HG03565 (cell line): ENCODE measurements at regions not wholly inside any gene's neighbourhood (a gene's known extent, or its start where the extent isn't known, plus 50 kb on each side); places are given as distances from the start of the nearest gene placed in this dataset.
"Not testable (repeated sequence)": the region's sequence is repeated elsewhere in the genome, so short reads cannot be mapped to it uniquely, and the experiment has no call there.

Experiments
- ATAC-seq: cut with Tn5 transposase; IDR thresholded peaks from one replicate; pipeline ENCODE4 v1.9.1; 2021; ENCODE audit warnings: mild to moderate bottlenecking, moderate library complexity; ENCODE audit not compliant: unreplicated experiment

DNA sequence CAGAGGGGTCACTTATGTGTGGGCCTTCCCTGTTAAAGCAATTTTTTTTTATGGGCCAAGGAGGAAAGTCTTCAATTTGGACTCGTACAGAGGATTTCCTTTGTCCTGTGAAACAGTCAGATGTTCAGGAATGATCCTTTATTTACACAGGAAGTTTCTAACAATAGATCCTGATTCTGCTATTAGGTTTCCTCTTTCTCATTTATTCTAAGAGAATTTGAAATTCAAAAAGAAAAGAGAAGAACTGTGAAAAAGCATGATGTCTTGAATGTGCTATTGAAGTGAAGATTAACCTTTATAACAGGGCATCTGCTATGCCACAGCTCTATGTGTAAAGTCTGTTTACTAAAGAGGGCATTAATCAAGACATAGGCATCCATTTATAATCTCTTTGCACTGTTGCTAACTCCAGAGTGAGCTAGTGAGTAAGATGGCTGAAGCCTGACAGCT is 105.3 kb upstream of the FAM98A start:
- no peak for ATAC-seq

DNA sequence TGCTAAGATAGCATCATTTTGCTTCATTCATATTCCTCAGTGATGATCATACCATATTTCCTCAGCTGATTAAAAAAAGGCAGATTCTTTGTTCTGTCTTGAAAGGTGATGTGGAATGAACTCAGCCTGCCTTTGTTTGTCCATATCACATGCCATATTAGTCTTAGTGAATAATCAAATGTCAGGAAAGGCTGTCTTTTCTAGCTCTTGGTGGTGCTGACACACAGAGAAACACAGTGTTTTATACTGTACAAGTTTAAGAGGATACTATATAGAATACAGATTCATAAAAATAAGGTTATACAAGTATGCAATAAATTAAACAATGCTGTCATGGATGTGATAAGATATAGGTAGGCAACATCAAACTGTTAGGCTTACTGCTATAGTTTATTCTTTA is 97.1 kb upstream of the FAM98A start:
- ATAC-seq: no peak

DNA sequence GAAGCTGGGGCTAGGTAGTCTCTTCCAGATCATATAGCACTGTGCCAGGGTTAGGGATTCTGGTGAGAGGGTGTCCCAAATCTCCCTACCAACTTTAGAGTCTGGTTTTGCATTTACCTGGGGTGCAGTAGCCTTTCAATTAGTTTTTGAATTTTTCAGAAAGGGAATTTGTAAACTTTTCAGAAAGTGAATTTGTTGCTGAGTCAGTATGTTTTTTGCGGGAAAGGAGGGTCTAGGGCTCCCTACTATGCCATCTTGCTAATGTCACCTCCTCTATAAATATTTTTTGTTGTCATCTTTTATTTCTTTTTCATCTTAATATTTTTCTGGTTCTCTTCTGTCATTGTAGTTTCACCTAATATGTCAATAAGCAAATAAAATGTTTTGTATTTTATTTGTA is 95.8 kb upstream of the FAM98A start:
- ATAC-seq: no peak

DNA sequence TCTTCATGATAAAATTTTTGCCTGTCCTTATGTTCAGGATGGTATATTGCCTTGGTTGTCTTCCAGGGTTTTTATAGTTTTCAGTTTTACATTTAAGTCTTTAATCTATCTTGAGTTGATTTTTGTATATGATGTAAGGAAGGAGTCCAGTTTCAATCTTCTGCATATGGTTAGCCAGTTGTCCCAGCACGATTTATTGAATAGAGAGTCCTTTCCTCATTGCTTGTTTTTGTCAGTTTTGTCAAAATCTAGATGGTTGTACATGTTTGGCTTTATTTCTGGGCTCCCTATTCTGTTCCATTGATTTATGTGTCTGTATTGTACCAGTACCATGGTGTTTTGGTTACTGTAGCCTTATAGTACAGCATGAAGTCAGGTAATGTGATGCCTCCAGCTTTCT is 91.6 kb upstream of the FAM98A start:
- not testable (repeated sequence) for ATAC-seq

DNA sequence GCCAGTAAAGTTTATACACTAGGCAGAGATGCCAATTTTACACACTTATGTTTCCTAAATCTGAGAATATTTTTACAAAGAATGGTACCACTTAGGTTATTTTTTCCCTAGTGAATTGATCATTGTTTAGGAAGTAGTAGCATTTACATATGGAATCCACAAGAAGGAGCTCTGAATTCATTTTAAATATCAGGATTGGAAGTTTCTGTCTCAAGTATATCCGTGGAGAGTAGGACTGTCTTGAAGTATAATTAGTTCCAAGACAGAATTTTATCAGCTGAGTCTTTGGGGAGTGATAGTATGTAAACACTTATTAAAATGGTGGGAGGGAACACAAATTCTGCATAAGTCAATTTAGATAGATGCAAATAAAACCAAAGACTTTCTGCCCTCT is 82.3 kb upstream of the FAM98A start:
- no peak for ATAC-seq

DNA sequence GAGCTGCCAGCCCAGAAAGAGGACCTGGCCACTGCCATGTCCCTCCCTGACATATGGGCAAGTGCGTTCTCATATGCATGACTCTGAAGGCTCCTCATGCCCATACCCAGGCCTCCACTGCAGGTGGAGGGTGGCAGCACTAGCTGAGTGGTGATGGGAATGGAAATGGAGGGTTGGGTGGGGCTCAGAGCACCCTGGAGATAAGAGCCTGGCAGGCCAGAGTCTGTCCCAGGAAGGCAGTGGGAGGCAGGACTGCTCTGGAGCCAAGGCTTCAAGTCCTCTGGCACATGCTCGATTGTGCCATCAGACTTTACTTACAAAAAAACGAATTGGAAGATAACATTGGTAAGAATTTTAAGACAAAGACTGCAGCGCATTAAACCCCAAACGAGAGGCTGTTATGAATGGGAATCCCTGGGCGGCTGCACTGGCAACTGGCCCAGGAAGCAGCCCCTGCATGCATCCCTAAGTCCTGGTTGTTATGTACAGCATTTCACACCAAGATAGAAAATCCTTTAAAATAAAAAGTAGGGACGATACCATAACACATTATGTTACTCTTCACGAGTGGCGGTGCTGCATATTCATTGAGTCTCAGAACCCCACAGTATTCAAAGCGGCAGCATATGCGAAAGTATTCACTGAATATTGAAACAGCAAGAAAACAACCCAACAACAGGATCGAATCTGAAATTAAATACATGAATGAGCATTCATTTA is 81.7 kb upstream of the FAM98A start:
- no peak for ATAC-seq

DNA sequence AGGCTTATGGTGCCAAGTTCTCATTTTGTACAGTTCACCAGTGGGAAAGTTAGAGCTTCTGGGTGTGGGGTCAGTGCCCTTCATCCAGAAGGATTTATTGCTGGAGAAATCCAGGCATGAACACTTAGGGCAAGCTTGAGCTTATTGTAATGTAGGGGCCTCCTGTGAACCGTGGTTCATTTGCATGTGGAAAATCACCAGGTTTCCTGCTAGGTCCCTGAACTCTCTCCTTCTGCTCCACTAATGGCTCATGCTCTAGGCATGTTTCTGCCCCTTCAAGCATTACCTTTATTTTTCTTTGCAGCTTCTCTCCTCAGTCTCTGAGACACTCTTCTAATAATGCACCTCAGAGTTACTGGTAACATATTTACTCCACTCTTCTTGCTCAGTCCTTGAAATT is 79.3 kb upstream of the FAM98A start:
- ATAC-seq: no peak

DNA sequence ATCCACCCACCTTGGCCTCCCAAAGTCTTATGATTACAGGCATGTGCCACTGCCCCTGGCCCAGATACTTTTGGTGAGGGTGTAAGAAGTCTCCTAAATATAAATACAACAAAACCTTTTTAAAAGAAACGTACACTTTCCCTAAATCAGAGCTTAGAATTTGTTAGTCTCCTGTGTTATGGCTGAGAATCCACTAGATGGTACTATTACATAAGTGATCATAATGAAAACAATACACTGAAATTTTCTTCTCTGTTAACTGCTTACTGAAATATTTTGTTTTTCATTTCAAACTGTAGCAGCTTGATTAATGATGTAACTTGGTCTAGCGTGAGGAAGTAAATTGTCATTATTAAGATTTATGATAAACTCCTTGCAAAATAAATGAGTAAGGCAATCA is 74.8 kb upstream of the FAM98A start:
- no peak for ATAC-seq

DNA sequence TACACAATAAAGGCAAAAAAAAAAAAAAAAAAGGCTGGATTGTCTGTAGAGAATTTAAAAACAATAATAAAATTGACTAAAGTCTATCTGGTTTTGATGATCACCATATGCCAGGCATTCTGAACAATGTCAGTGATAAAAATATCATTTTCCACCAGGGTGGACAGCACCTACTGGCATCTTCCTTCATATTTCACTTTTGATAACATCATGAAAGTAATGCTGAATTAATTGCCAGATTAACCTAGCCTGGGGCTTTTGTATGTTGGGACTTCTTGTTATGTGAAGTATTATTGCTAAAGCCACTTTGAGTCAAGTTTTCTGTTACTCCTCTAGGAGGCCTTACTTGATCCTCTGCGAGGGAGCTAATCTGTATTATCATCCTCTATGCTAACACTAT is 73.8 kb upstream of the FAM98A start:
- ATAC-seq: no peak

DNA sequence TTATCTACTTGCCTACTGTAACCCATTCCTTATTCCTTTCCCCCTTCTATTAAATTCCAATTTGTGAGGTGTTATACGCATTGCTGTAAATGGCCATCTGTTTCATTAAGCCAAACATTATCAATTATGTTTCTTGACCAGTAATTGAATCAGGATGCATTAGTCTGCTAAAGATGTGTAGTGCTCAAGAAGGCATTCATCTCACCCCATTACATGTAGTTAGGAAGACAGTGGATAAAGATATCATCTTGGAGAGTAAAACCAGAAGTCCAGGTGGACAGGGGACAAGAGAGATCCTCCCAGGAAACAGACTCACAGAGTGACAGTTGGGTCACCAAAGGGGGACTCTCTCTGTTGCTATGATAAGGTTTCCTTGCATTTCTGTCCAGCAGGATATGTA is 73.3 kb upstream of the FAM98A start:
- ATAC-seq: no peak

DNA sequence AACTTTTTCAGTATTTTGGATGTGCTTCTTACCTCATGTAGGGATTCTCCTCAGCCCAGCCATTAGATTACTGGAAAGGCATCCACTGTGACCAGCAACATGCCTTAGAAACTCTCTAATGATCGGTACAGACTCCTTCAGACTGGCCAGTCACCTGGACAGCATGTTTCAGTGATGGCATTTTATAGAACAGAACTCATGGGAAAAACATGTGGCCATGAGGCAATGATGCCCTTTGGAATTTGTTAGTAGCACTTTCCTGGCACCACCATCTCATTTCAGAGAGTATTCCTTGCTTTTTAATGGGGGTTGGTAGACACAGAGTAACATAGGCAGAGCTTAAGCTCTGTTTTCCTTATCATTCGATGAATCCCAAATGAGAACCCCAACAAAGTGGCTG is 72.1 kb upstream of the FAM98A start:
- no peak for ATAC-seq

DNA sequence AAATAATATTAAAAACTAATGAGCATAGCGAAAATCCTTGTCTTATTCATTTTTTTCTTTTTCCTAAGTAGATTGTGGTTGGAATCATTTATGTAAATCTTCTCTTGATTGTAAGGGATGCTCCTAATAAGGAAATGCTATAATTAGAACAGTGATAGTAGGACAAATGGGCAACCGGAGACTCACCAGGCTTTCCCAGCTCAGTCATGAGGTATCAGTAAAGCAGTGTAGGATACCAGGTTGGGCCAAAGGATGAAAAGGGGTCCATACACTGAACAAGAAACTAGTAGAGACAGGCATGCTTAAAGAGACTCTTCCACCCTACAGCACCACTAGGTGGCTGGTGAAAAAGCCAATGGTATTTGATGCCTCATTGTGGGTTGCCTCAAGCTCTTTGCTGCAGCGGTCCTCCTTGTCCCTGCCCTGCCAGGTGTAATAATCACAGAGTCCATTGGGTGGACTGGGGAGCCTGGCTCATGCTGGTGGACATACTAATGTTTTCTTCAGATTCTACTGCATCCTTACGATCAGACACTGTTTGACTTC is 71.4 kb upstream of the FAM98A start:
- ATAC-seq: no peak

DNA sequence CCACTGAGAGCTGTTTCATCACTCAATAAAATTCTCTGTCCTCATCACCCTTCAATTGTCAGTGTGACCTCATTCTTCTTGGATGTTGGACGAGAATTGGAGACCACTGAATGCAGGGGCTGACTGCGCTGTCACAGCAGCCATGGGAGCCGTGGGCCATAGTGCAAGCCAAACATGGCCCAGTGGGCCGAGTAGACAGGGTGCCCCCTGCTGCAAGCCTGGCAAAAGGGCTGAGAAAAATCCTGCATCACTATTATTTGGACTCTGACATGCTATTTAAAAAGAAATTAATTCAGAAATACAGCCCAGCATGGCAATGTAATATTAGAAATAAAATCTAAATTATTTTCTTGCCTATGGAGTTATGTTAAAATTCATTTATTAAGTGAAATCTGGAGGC is 67.8 kb upstream of the FAM98A start:
- no peak for ATAC-seq

DNA sequence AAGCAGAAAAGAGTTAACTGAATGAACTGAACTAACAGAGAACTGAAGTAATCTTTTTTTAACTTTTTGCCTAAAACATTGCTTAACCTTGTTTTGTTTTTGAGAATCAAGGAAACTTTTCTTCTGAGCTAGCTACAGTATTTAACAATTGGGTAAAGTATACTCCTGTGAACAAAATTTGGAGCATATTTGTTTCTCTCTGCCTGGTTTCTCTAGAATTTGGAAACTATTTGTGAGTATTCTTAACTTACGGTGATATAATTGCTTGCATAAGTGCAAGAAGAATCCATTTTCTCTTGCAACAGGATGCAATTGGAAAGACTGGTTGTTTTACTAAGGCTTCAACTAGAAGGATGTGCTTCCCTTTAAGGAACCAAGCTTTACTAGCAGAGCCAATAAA is 65.9 kb upstream of the FAM98A start:
- no peak for ATAC-seq

DNA sequence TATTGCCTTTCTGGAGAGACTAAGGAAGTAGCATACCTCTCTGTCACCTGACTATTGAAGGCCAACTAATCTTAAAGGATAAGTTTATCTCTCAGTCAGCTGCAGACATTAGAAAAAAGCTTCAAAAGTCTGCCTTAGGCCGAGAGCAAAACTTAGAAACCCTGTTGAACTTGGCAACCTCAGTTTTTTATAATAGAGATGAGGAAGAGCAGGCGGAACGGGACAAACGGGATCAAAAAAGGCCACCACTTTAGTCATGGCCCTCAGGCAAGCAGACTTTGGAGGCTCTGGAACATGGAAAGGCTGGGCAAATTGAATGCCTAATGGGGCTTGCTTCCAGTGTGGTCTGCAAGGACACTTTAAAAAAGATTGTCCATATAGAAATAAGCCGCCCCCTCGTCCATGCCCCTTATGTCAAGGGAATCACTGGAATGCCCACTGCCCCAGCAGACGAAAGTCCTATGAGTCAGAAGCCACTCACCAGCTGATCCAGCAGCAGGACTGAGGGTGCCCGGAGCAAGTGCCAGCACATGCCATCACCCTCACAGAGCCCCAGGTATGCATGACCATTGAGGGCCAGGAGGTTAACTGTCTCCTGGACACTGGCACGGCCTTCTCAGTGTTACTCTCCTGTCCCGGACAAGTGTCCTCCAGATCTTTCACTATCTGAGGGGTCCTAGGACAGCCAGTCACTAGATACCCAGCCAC is 61.5 kb upstream of the FAM98A start:
- ATAC-seq: no peak

DNA sequence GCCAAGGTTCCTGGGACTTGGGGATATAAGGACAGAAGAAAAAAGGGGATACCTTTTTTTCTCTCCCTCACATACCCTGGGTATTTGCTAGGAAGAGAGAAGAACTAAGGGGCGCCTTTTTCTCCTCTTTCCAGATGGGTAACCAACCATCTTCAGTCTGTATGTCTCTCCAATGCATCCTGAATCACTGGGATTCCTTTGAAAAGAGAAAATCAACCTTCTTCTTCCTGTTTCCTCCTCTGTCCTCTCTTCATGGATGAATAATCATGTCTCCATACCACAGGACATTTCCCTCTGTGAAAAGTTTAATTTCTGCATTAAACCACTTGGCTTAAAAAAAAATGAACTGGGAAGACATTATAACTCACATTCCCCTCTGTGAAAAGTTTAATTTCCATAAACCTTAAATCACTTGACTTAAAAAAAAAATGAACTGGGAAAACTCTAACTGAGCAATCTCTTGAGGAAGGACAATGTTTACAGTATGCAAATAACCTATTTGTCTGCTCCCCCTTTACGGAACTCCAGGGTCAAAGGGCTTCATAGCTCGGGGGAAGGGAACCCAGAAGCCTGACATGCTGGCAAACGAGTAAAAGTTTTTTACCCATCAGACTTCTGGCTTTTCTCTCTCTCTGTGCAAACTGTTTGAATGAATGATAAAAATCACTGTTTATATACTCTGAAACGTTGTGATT is 56.7 kb upstream of the FAM98A start:
- no peak for ATAC-seq

DNA sequence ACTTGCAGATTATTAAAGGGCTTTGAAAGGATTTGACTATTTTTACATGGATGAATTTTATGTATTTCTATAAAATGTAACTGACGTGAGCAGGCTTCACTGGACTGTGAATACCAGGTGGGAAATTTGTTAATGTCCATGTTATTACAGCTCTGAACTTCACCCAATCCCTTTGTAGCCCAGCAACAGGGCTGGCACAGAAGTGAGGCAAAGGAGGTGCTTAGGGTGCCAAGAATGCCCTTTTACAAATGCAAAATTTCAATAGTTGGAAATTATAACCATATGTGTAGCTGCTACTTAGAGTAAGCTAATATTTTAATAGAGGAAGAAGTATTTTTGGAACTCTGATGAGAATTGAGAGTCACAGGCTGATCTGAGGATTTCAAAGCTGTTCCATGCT is 53.7 kb upstream of the FAM98A start:
- ATAC-seq: no peak

DNA sequence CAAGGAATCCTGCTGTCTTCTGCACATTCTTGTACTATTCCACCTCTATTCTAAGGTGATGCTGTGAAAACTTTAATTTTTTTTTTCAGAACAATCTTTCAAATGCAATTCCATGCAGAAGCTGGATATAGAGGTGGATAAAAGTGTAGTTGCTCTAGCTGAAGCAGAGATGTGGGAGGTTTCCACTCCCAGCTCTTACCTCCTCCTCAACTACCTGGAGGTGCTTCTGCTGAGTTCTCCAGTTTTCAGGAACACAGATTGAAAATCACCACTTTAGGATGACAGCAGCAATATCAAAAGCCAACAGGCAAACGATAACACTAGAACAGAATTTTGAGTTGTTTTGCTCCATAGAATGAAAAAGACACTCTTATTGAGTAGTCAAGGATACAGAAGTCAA is 51.1 kb upstream of the FAM98A start:
- no peak for ATAC-seq
